SH-SY5Y (cell line): ENCODE measurements at regions not wholly inside any gene's neighbourhood (a gene's known extent, or its start where the extent isn't known, plus 50 kb on each side); places are given as distances from the start of the nearest gene placed in this dataset.

ENCODE experiments used
- GATA2 ChIP-seq: IDR thresholded peaks from 2 replicates; pipeline ENCODE4 v1.6.1; 2011; ENCODE audit warnings: mild to moderate bottlenecking, low read depth, low read length
- GATA3 ChIP-seq: IDR thresholded peaks from 2 replicates; pipeline ENCODE4 v1.6.1; 2011; ENCODE audit warnings: low read depth, mild to moderate bottlenecking, low read length, moderate library complexity

DNA sequence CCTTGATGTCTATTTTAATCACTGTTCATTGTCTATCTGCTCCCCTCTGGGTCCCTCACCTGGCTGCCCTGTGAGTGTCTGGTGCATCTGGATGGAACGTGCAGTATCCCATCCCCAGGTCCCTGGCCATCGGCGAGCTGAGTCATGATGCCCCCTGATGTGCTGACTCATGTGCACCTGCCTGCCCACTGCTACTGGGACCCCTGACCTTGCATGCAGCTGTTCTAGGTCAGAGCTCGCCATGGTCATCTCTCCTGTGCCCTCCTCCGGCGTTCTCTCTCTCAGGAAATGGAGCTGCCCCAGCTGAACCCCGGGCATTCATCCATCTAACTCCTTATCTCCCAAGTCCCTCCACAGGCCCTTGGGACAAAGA lies 516.2 kb upstream of the HS6ST1 start:
- no peak for TF ChIP-seq GATA2
- TF ChIP-seq GATA3, result no peak
